Stimulated activated CD4-positive, alpha-beta T cell treated with anti-CD3 and anti-CD28 coated beads, Interleukin-12 subunit alpha, Interleukin-12 subunit beta, amount 100 ng/mL, for 4 hours (primary cell): ENCODE measurements at regions not wholly inside any gene's neighbourhood (a gene's known extent, or its start where the extent isn't known, plus 50 kb on each side); places are given as distances from the start of the nearest gene placed in this dataset.

Source experiments
- DNase-seq: peaks from one replicate; pipeline ENCODE4 v3.0.0-alpha.2; 2020

- DNase-seq, result no peak
Measured at GRCh38 chr12:93135286-93136239, 206.5 kb upstream of the EEA1 start.

GRCh38 chr12:93136253-93137055 is 207.4 kb upstream of the EEA1 start:
- no peak for DNase-seq

GRCh38 chr12:93137656-93138612 is 208.8 kb upstream of the EEA1 start:
- DNase-seq, result no peak

- DNase-seq, result no peak
Measured at GRCh38 chr12:93139028-93139665, 210.1 kb upstream of the EEA1 start.

- no peak for DNase-seq
Measured at GRCh38 chr12:93140325-93140724, 211.2 kb upstream of the EEA1 start.

GRCh38 chr12:93140801-93141200 is 211.7 kb upstream of the EEA1 start:
- no peak for DNase-seq

- no peak for DNase-seq
Measured at GRCh38 chr12:93142881-93143280, 213.8 kb upstream of the EEA1 start.

GRCh38 chr12:93144109-93144508 is 215.0 kb upstream of the EEA1 start:
- DNase-seq, result no peak

- DNase-seq, result no peak
Measured at GRCh38 chr12:93145086-93145485, 216.0 kb upstream of the EEA1 start.

- DNase-seq, result no peak
Measured at GRCh38 chr12:93146263-93146939, 217.3 kb upstream of the EEA1 start.

GRCh38 chr12:93146970-93147369 is 217.9 kb upstream of the EEA1 start:
- no peak for DNase-seq

GRCh38 chr12:93148412-93148811 is 219.3 kb upstream of the EEA1 start:
- DNase-seq, result no peak

GRCh38 chr12:93149229-93149628 is 220.1 kb upstream of the EEA1 start:
- no peak for DNase-seq

GRCh38 chr12:93151079-93151762 is 222.1 kb upstream of the EEA1 start:
- no peak for DNase-seq

- DNase-seq, result no peak
Measured at GRCh38 chr12:93152617-93153016, 223.5 kb upstream of the EEA1 start.

GRCh38 chr12:93153321-93153720 is 224.2 kb upstream of the EEA1 start:
- DNase-seq, result no peak

- no peak for DNase-seq
Measured at GRCh38 chr12:93154096-93154728, 223.5 kb upstream of the NUDT4 start.

- no peak for DNase-seq
Measured at GRCh38 chr12:93154753-93155480, 222.8 kb upstream of the NUDT4 start.

GRCh38 chr12:93156086-93156716 is 221.5 kb upstream of the NUDT4 start:
- no peak for DNase-seq
